Naive B cell (primary cell): ENCODE measurements at regions not wholly inside any gene's neighbourhood (a gene's known extent, or its start where the extent isn't known, plus 50 kb on each side); places are given as distances from the start of the nearest gene placed in this dataset.

Experiments used
- ATAC-seq, 2 donors: fragments of 150-1000 bp; cut with Tn5 transposase; 2 replicates each; pipeline ENCODE4 v1.10.0; 2021; ENCODE audit warnings: low read depth in 2 of 2, mild to moderate bottlenecking in 2 of 2, moderate library complexity in 2 of 2
- DNase-seq: peaks from one replicate; pipeline ENCODE4 v3.0.0; 2022
- H3K27ac Mint-ChIP-seq, 6 donors: one replicate each; pipeline ENCODE4 v1.8.0; 2020 to 2022; ENCODE audit warnings: mild to moderate bottlenecking in 6 of 6, mixed read lengths in 6 of 6, moderate library complexity in 5 of 6, inconsistent platforms in 2 of 6
- H3K27me3 Mint-ChIP-seq, 3 donors: one replicate each; pipeline ENCODE4 v1.8.0; 2021 to 2022; ENCODE audit warnings: mixed read lengths in 3 of 3, mild to moderate bottlenecking in 1 of 3
- H3K36me3 Mint-ChIP-seq, 2 donors: one replicate each; pipeline ENCODE4 v1.8.0; 2020 to 2022; ENCODE audit warnings: mixed read lengths in 2 of 2, inconsistent platforms in 1 of 2, mild to moderate bottlenecking in 1 of 2
- H3K4me1 Mint-ChIP-seq, 3 donors: one replicate each; pipeline ENCODE4 v1.8.0; 2020 to 2022; ENCODE audit warnings: mixed read lengths in 3 of 3, inconsistent platforms in 1 of 3, mild to moderate bottlenecking in 1 of 3, moderate library complexity in 1 of 3
- H3K4me3 Mint-ChIP-seq, 8 donors: one replicate each; pipeline ENCODE4 v1.8.0; 2020 to 2022; ENCODE audit warnings: mild to moderate bottlenecking in 8 of 8, mixed read lengths in 8 of 8, moderate library complexity in 8 of 8, inconsistent platforms in 2 of 8
- H3K9me3 Mint-ChIP-seq, 7 donors: one replicate each; pipeline ENCODE4 v1.8.0; 2020 to 2022; ENCODE audit warnings: mixed read lengths in 7 of 7, mild to moderate bottlenecking in 5 of 7, inconsistent platforms in 2 of 7, moderate library complexity in 1 of 7

DNA sequence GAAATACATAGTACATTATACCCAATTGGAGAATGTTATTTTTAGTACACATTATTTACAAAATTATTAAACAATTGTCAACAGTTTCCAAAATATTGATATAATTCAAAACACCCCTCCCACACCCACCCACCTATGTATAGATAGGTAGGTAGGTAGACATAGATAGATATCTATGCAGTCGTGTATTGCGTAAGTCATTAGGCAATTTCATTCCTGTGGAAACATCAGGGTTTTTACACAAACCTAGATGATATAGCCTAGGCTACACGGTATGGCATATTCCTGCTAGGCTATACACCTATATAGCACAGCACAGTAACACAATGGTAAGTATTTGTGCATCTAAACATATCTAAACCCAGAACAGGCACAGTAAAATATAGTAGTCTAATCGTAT lies 377.3 kb downstream of the ANXA1 start:
- Mint-ChIP-seq H3K4me3 (no peak overlapping the region), H3K9me3 (peaks cover 0 to 2% (median 0%) of the 10 kb centered on the region in 7 donors), H3K27me3 (no peaks in the 10 kb centered on the region), H3K4me1 (no peaks in the 10 kb centered on the region), H3K36me3 (no peaks in the 10 kb centered on the region), H3K27ac (no peak overlapping the region)
- no peak for DNase-seq
- no peak for ATAC-seq

DNA sequence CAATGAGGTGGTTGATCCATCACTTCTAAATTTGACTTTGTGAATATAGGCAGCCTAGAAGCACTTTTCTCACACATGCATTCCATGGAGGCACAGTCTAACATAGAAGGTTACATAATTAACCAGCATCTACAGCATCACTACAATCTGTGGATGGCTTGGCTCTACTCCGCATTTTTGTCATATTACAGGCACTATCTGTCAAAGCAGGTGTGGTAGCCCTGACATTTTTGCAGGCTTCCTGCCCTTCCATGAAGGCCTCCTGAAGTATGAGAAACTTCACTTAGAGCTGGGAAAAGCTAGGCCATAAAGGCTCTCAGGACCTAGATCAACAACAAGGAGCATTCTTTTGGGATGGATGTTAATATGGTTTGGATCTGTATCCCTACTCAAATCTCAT lies 378.0 kb downstream of the ANXA1 start:
- ATAC-seq (no peak), DNase-seq (no peak)
- Mint-ChIP-seq H3K9me3 (peaks cover 0 to 2% (median 0%) of the 10 kb centered on the region in 7 donors), H3K4me3 (no peak overlapping the region), H3K36me3 (no peaks in the 10 kb centered on the region), H3K27me3 (no peaks in the 10 kb centered on the region), H3K4me1 (no peaks in the 10 kb centered on the region), H3K27ac (no peak overlapping the region)

DNA sequence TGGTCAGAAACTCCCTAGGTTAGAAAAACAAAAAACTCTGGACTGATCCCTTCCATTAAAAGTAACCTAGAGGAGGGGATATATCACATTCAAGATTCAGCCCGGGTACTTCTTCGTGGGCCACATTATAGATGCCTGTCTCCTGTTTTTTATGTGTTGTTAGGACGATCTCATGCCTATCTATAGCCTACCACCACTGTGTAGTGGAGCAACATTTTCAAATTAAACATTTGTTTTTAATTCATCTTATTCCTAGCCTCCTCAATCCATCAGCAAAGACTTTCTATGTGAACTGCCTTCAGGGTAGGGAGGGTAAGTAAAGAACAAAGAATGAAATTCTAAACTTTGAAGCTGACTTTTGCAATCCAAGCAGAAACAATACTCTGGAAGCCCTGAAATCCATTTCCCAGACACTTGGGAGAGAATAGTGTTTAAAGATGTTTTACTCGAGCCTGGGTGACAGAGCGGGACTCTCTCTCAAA lies 379.4 kb downstream of the ANXA1 start:
- Mint-ChIP-seq H3K4me1 (no peaks in the 10 kb centered on the region), H3K27ac (no peak overlapping the region), H3K27me3 (no peaks in the 10 kb centered on the region), H3K9me3 (peaks cover 0 to 2% (median 0%) of the 10 kb centered on the region in 7 donors), H3K4me3 (no peak overlapping the region), H3K36me3 (no peaks in the 10 kb centered on the region)
- ATAC-seq = no peak
- DNase-seq = no peak

DNA sequence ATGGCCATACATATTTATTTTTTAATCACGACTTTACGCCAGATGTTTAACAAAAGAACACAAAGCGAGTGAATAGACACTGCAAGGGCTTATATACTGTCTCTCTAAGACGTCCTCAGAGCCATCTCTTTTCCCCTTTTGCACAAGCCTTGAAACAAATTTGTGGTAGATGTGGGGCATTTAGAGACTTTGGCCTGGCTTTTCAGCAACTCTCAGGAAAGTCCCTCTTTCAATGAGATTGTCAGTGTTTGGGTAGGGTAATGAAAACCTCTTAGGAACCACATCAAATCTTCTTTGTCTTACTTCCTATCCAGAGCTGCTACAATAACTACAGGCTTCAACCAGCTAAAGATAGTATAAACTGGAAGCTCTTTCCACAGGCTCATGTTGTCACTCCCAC lies 380.0 kb downstream of the ANXA1 start:
- Mint-ChIP-seq H3K36me3 (no peaks in the 10 kb centered on the region), H3K9me3 (peaks cover 0 to 2% (median 0%) of the 10 kb centered on the region in 7 donors), H3K4me3 (no peak overlapping the region), H3K27ac (no peak overlapping the region), H3K4me1 (no peaks in the 10 kb centered on the region), H3K27me3 (no peaks in the 10 kb centered on the region)
- DNase-seq (no peak), ATAC-seq (no peak)

DNA sequence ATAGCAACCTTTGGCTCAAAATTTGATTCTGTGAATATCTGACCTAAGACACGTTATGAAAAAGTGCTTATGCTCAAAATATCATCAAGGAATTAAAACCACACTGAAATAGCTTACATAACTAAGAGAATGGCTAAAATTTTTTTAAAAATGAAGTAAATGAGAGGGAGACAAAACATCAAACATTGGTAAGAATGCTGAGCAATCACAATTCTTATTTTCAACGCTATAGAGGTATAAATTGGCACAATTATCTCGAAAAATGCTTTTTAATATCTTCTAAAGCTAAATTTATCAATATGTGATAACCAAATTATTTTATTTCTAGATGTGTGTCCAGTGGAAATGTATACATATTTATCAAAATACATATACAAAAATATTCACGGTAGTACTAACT lies 381.3 kb downstream of the ANXA1 start:
- Mint-ChIP-seq H3K36me3 (no peaks in the 10 kb centered on the region), H3K27ac (no peak overlapping the region), H3K9me3 (peaks cover 0 to 2% (median 0%) of the 10 kb centered on the region in 7 donors), H3K4me1 (no peaks in the 10 kb centered on the region), H3K27me3 (no peaks in the 10 kb centered on the region), H3K4me3 (no peak overlapping the region)
- DNase-seq = no peak
- ATAC-seq = no peak

DNA sequence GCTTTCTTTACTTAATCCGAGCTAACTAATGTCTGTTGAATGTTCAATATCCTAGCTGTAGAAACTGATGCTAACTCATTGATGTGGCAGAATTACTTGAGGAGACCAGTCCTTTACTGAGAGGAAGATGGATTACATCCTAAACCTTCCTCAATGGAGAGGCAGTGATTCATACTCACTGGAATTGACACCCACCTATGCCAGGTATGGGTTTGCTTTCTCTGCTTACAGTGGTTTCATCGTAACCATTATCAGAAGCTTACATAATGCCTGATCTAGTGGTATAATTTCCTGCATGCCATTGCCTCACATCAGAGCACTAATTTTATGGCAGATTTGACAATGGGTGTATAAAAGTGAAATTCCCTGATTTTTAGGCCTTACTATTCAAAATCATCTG lies 384.7 kb downstream of the ANXA1 start:
- no peaks in the 10 kb centered on the region for H3K27me3 Mint-ChIP-seq
- no peak for ATAC-seq
- no peaks in the 10 kb centered on the region for H3K36me3 Mint-ChIP-seq
- H3K4me3 Mint-ChIP-seq = no peak overlapping the region
- no peak overlapping the region for H3K27ac Mint-ChIP-seq
- DNase-seq = no peak
- H3K4me1 Mint-ChIP-seq = no peaks in the 10 kb centered on the region
- H3K9me3 Mint-ChIP-seq = peaks cover 0 to 2% (median 0%) of the 10 kb centered on the region in 7 donors

DNA sequence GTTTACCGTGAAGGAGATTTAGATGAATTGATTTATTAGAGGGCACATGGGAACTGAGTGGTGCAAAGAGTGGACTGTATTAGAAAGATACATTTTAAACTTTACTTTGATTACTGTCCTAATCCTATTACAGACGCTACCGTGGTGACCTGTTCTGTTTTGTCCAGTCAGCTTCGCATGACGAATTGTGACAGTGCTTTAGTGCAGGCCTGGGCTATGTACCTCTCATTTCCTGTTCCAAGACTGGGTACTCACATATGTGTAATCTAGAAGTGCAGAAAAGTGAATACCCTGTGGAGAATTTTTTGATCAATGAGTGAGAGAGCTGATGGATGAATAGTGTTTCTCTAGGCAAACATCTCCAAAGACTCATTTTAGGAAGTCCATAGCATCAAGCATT lies 385.9 kb downstream of the ANXA1 start:
- H3K27ac Mint-ChIP-seq = no peak overlapping the region
- no peaks in the 10 kb centered on the region for H3K4me1 Mint-ChIP-seq
- H3K36me3 Mint-ChIP-seq = no peaks in the 10 kb centered on the region
- no peak overlapping the region for H3K4me3 Mint-ChIP-seq
- peaks cover 0 to 4% (median 0%) of the 10 kb centered on the region in 7 donors for H3K9me3 Mint-ChIP-seq
- H3K27me3 Mint-ChIP-seq = no peaks in the 10 kb centered on the region
- DNase-seq = no peak
- ATAC-seq = no peak

DNA sequence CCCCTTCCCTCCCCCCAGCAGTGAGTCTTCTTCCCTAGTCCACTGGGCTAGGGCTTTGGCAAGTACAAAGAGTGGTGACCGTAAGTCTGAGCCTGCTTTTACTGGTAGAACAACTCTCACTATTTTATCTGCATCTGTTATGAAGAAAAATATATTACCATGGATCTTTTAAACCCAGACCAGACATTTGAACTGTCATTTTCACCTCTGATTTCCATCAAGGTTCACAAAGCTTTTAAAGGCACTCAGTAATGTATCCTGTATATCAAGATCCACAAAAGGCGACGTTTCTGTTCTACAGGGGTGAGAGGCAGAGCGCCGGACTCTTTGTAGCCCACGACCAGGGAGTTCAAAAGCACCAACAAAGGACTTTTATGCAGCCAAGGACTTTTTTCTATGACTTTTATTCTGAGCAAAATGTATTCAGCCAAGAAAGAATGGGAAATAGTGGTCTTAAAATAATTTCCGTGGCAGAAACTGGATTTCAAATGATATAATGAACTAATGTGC lies 388.3 kb downstream of the ANXA1 start:
- Mint-ChIP-seq H3K4me1 (no peaks in the 10 kb centered on the region), H3K27ac (no peak overlapping the region), H3K9me3 (peaks cover 0 to 4% (median 0%) of the 10 kb centered on the region in 7 donors)

DNA sequence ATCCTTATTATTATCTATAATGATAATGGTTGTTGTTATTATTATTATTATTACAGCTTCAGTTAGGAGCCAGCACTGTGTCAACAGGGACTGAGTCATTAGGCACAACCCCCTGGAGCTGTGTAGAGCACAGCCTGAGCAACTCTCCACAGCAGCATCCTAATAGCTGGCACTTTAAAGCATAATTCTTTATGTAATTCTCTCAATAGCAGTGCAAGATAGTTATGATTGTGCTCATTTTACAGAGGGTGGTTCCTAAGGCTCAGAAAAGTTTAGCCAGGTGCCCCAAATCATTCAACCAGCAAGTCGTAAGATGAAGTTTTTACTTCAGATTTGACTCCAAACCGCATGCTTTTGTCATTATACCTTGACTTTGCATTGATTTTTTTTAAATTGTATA lies 390.3 kb downstream of the ANXA1 start:
- ATAC-seq (no peak), DNase-seq (no peak)
- Mint-ChIP-seq H3K4me3 (no peak overlapping the region), H3K4me1 (no peaks in the 10 kb centered on the region), H3K36me3 (no peaks in the 10 kb centered on the region), H3K27ac (no peak overlapping the region), H3K27me3 (no peaks in the 10 kb centered on the region), H3K9me3 (peaks cover 0 to 4% (median 0%) of the 10 kb centered on the region in 7 donors)

More for the DNA sequence above, 388.3 kb downstream of the ANXA1 start:
- Mint-ChIP-seq H3K36me3 (no peaks in the 10 kb centered on the region), H3K4me3 (no peak overlapping the region), H3K27me3 (no peaks in the 10 kb centered on the region)
- ATAC-seq = no peak
- no peak for DNase-seq

DNA sequence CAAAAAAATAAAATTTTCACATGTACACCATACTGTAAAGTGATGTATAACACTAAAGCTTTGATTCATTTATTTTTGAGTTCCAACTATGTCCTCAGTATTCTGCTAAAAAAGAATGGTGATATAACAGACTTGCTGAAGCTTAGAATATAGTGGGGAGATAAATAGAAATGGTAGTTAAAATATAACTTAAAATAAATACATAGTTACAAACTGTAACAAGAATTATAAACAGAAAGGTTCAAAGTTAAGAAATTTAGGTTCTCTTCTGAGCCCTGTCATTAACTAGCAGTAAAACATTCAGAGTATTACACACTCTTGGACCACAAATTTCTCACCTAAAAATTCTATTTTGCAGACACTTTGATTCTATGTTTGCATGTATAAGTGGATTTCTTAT lies 392.1 kb downstream of the ANXA1 start:
- ATAC-seq (no peak), DNase-seq (no peak)
- no peak overlapping the region for H3K4me3 Mint-ChIP-seq
- no peaks in the 10 kb centered on the region for H3K36me3 Mint-ChIP-seq
- H3K27ac Mint-ChIP-seq = no peak overlapping the region
- H3K4me1 Mint-ChIP-seq = no peaks in the 10 kb centered on the region
- no peaks in the 10 kb centered on the region for H3K27me3 Mint-ChIP-seq
- H3K9me3 Mint-ChIP-seq = peaks cover 0 to 4% (median 0%) of the 10 kb centered on the region in 7 donors

DNA sequence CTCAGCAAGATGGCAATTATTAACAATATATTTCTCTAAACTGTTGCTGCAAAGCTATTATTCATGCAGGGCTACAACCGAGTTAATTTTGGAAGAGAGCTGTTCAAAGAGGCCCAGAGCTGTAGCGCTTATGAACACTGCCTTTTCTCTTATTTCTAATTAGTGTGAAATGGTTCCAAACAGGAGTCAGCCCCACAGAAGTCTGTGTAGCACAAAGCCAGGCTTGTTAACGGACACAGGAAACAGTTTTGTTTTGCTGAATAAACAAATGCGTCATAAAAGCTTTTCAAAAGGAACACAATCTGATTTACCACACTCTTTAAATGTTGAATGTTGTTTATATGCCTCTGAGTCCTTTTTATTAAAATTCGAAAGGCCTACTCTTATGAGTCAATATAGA lies 396.5 kb downstream of the ANXA1 start:
- no peaks in the 10 kb centered on the region for H3K36me3 Mint-ChIP-seq
- no peak overlapping the region for H3K4me3 Mint-ChIP-seq
- DNase-seq (no peak), ATAC-seq (no peak)
- H3K27me3 Mint-ChIP-seq = no peaks in the 10 kb centered on the region
- H3K9me3 Mint-ChIP-seq = peaks cover 0 to 3% (median 1%) of the 10 kb centered on the region in 7 donors
- H3K4me1 Mint-ChIP-seq = no peaks in the 10 kb centered on the region
- no peak overlapping the region for H3K27ac Mint-ChIP-seq

DNA sequence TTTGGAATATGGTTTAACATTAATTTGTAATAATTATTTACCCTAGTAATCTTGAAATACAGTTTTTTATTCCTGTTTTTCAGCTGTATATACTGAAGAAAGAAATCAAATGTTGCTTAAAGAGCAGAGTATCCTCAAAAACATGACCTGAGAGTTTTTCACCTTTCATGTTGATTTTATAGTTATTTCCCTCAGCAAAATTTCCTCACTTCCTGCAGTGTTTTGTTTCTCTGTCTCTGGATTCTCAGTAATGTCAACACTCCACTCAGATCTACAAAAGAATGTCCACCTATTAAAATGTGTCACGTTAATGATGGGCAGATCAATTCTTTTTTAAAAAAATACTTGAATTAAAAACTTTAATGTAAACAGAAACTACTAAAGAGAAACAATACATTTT lies 398.3 kb downstream of the ANXA1 start:
- no peaks in the 10 kb centered on the region for H3K36me3 Mint-ChIP-seq
- no peaks in the 10 kb centered on the region for H3K27me3 Mint-ChIP-seq
- no peak overlapping the region for H3K4me3 Mint-ChIP-seq
- no peak for ATAC-seq
- no peak for DNase-seq
- peaks cover 0 to 4% (median 1%) of the 10 kb centered on the region in 7 donors for H3K9me3 Mint-ChIP-seq
- H3K4me1 Mint-ChIP-seq = no peaks in the 10 kb centered on the region
- no peak overlapping the region for H3K27ac Mint-ChIP-seq

DNA sequence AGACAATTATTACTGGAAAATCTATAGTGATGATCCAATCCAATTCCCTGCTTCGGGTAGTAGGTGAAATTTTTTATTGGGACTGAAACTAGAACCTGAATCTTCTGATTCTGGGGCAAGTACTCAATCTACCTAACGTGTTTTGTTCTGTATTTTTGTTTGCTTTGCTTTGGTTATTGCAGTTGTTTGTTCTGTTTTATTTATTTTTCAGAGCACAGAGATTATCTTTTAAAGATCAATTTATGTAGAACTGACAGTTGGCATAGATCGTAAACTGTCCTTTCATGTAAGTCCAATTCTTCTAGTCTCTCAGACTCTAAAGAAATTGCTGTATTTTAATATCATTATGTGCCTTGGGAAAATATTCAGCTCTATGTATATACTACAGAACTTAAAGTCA lies 401.6 kb downstream of the ANXA1 start:
- Mint-ChIP-seq H3K9me3 (peaks cover 0 to 5% (median 0%) of the 10 kb centered on the region in 7 donors), H3K4me1 (no peaks in the 10 kb centered on the region), H3K4me3 (no peak overlapping the region), H3K27ac (no peak overlapping the region), H3K27me3 (no peaks in the 10 kb centered on the region), H3K36me3 (no peaks in the 10 kb centered on the region)
- ATAC-seq = no peak
- DNase-seq = no peak

DNA sequence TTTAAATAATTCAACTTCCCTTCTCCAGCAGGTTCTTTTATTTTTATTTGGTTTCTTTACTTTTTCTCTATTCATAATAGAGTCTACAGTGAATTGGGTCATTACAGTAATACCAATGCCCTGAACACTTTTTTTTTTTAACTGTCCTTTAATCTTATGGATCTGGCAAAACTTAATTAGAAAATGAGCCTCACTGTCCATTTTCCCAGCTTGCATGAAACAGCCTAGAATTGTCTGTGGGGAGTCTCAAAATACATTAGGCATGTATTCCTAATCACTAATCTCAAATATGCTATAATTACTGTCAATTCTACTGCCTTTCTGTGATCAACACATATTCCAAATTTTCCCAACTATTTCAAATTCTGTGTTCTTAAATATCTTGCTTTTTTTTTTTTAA lies 406.8 kb downstream of the ANXA1 start:
- Mint-ChIP-seq H3K4me3 (no peak overlapping the region), H3K27ac (no peak overlapping the region)
- no peak for DNase-seq

DNA sequence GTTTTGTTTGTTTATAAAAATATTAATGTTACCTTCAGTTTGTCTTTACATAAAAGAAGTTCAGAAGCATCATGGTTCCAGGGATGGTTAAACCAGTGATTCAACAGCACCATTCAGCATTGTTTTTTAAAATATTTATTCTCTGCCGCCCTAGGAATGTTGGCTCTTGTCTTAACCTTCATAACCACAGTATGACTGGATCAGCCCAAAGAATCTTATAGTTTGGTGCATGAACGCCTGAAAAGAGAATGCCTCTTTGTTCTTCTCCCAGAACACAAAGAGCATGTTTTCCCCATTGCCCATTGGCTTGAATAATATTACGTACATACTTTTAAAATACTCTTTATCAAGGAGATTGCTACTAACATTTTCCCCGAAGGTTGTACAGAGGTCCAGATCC lies 413.4 kb downstream of the ANXA1 start:
- H3K4me3 Mint-ChIP-seq = no peak overlapping the region
- DNase-seq = no peak
- H3K4me1 Mint-ChIP-seq = no peaks in the 10 kb centered on the region
- no peak for ATAC-seq
- no peak overlapping the region for H3K27ac Mint-ChIP-seq
- peaks cover 0 to 9% (median 3%) of the 10 kb centered on the region in 7 donors for H3K9me3 Mint-ChIP-seq
- no peaks in the 10 kb centered on the region for H3K36me3 Mint-ChIP-seq
- H3K27me3 Mint-ChIP-seq = no peaks in the 10 kb centered on the region

More for the DNA sequence above, 406.8 kb downstream of the ANXA1 start:
- H3K4me1 Mint-ChIP-seq = no peaks in the 10 kb centered on the region
- no peaks in the 10 kb centered on the region for H3K27me3 Mint-ChIP-seq
- no peaks in the 10 kb centered on the region for H3K36me3 Mint-ChIP-seq
- H3K9me3 Mint-ChIP-seq = peaks cover 0 to 4% (median 3%) of the 10 kb centered on the region in 7 donors
- ATAC-seq = no peak
